Pancreas (tissue), 10 donors: ENCODE measurements at regions not wholly inside any gene's neighbourhood (a gene's known extent, or its start where the extent isn't known, plus 50 kb on each side); places are given as distances from the start of the nearest gene placed in this dataset.

Source experiments
- ATAC-seq, 4 donors: fragments of 200-7000 bp; cut with Tn5 transposase; one replicate each; pipeline versions ENCODE4 v1.8.0 to v1.9.1; 2020; ENCODE audit warnings: mild to moderate bottlenecking in 4 of 4, moderate library complexity in 4 of 4
- DNase-seq, 6 donors: peaks; one replicate each; pipeline ENCODE4 v3.0.0-alpha.2; 2020
- FAIRE-seq: peaks from 2 replicates; lab custom pipeline; 2012; peaks lifted over from hg19 to GRCh38; lab: Jason Lieb, UNC
- H3K27ac ChIP-seq, 4 donors: fragments of 200-600 bp; sonication (generic); 1 replicate in 3 of 4; 2 replicates in 1 of 4; pipeline versions ENCODE4 v1.5.0 to v1.8.0; 2020
- H3K27me3 ChIP-seq, 4 donors: fragments of 200-600 bp; one replicate each; pipeline ENCODE4 v1.8.0; 2021
- H3K36me3 ChIP-seq, 3 donors: fragments of 200-600 bp; sonication (generic) in 1 of 3; one replicate each; pipeline versions ENCODE4 v1.5.0 to v1.8.0; 2020 to 2021
- H3K4me1 ChIP-seq, 3 donors: fragments of 200-600 bp; one replicate each; pipeline ENCODE4 v1.8.0; 2021
- H3K4me3 ChIP-seq, 4 donors: fragments of 200-600 bp; sonication (generic) in 2 of 4; one replicate each; pipeline versions ENCODE4 v1.5.0 to v1.8.0; 2020 to 2021
- H3K9me3 ChIP-seq, 4 donors: fragments of 200-600 bp; one replicate each; pipeline ENCODE4 v1.8.0; 2021
- WGBS, 2 donors: extraction: QIAGEN DNeasy Blood & Tissue Kit; methylation state at CpG; one replicate each; pipeline ENCODE4 v1.1.7; 2013; 5-methylcytosine and 5-hydroxymethylcytosine counted together
- intact Hi-C, 3 donors: fragments of 100-400 bp; cut with DNase I; formaldehyde crosslinking; loops; one replicate each; pipeline versions ENCODE4 v1.11.1 to v1.14.2; 2022
- TF ChIP-seq, protein P1 (sequence below), 4 donors: fragments of 200-600 bp; sonication (generic) in 3 of 4; IDR thresholded peaks; one replicate each; pipeline versions ENCODE4 v1.5.0 to v1.8.0; 2021; ENCODE audit warnings: antibody characterized with exemption in 4 of 4
- donor health status: healthy with polysubstance abuse.
- donor health status: DM: no; HTN: no; CAD: no; lungs with moderate emphysema.
- donor health status: DM: no; HTN: no; CAD: no.
- donor health status: control.
- donor health status: control.
- donor health status: Bipolar disorder and iron deficiency.
- donor health status: DM: yes; HTN: yes; CAD: no.
- donor health status: DM: no; HTN: no; CAD: no.
- donor health status: DM: no; HTN: no; CAD: no.
- donor health status: DM: yes; HTN: yes; CAD: no.

DNA sequence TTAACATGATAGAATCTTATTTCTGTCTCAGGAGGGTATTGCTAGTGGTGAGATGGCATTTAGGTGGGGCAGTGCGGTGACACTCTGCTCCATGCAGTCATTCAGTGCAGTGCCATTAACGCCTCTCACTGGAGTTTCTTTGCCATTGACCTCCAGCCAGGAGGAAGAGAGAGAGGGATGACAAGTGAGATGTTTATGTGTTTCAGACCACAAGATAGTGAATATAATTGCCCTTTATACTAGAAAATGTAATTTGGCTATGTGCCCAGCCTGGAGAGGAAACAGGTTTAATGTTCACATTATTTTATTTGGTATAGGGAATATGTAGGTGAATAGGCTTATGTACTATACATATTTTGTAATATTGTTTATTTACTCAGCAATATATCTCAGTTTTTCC lies 84.5 kb downstream of the ZIC1 start:
- H3K9me3 ChIP-seq, result no peaks in the 10 kb centered on the region
- DNase-seq (no peak), FAIRE-seq (no peak), ATAC-seq (no peak)
- no peaks in the 10 kb centered on the region for H3K27me3 ChIP-seq
- no peaks in the 10 kb centered on the region for H3K4me1 ChIP-seq
- 55 to 65% methylated on average over 2 of the region's 2 CpGs for WGBS, 2 donors
- TF ChIP-seq, protein P1, sequence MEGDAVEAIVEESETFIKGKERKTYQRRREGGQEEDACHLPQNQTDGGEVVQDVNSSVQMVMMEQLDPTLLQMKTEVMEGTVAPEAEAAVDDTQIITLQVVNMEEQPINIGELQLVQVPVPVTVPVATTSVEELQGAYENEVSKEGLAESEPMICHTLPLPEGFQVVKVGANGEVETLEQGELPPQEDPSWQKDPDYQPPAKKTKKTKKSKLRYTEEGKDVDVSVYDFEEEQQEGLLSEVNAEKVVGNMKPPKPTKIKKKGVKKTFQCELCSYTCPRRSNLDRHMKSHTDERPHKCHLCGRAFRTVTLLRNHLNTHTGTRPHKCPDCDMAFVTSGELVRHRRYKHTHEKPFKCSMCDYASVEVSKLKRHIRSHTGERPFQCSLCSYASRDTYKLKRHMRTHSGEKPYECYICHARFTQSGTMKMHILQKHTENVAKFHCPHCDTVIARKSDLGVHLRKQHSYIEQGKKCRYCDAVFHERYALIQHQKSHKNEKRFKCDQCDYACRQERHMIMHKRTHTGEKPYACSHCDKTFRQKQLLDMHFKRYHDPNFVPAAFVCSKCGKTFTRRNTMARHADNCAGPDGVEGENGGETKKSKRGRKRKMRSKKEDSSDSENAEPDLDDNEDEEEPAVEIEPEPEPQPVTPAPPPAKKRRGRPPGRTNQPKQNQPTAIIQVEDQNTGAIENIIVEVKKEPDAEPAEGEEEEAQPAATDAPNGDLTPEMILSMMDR (IDR thresholded peaks at IDR 0.05), result no peak
- no peak overlapping the region for H3K27ac ChIP-seq
- H3K36me3 ChIP-seq, result no peaks in the 10 kb centered on the region
- intact Hi-C loops, result no loop called here
- no peak overlapping the region for H3K4me3 ChIP-seq

DNA sequence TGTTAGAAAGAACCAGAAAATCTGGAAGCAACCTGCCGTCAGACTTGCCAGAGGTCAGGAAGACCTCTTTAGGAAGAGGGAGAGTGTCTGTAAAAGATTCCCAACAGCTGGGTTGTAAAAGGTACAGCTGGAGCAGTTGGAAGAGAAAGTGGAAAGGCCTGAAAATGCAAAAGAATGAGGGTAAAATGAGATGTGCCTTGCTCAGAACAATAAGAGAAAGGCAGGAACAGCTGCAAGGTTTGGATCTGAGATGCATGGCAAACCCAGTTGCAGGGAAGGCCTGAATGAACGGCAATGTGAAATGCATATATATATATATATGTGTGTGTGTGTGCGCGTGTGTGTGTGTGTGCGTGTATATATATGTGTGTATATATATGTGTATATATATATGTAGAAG lies 88.1 kb downstream of the ZIC1 start:
- TF ChIP-seq, protein P1 (IDR thresholded peaks at IDR 0.05), result no peak

DNA sequence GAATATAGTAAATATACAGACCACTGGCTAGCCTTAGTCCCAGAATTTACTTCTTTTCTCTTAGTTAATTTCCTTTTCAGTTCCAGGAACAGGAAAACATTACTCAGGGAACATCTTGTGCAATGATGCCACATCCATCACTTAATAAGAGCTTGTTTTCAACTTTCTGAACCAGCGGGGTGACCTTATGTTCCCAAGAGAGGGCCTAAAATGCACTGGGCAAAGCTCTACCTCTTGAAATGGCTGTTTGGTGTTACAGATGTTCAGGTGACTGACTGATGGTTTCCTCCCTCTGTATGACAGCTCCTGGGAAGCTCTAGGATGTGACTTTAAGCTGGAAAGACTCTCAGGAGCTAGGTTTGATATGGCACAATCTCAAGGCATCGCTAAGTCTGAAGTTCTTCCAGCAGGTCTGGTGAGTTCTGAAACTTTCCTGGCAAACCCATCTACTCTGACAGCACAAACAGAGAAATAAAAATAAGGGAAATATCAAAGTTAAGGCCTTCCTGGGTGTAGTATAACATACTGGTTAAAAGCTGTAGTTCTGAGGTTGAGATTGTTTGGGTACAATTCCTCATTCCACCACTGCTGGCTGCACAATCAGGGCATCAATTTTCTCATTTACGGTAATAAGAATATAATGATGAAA lies 98.6 kb downstream of the ZIC1 start:
- Histone ChIP-seq H3K27me3 (no peaks in the 10 kb centered on the region), H3K9me3 (no peaks in the 10 kb centered on the region), H3K36me3 (no peaks in the 10 kb centered on the region), H3K27ac (no peak overlapping the region), H3K4me1 (no peaks in the 10 kb centered on the region), H3K4me3 (no peak overlapping the region)
- DNase-seq, result no peak
- TF ChIP-seq, protein P1 (IDR thresholded peaks at IDR 0.05), result no peak
- intact Hi-C loops, result no loop called here
- ATAC-seq, result no peak
- FAIRE-seq, result no peak
- WGBS, 2 donors, result 81 to 92% methylated on average over 3 of the region's 3 CpGs

More for the DNA sequence above, 88.1 kb downstream of the ZIC1 start:
- FAIRE-seq (no peak), DNase-seq (no peak), ATAC-seq (no peak)
- 79 to 81% methylated on average over 5 of the region's 5 CpGs for WGBS, 2 donors
- Histone ChIP-seq H3K27me3 (no peaks in the 10 kb centered on the region), H3K9me3 (no peaks in the 10 kb centered on the region), H3K27ac (no peak overlapping the region), H3K4me3 (no peak overlapping the region), H3K4me1 (no peaks in the 10 kb centered on the region), H3K36me3 (no peaks in the 10 kb centered on the region)
- intact Hi-C loops, result no loop called here

DNA sequence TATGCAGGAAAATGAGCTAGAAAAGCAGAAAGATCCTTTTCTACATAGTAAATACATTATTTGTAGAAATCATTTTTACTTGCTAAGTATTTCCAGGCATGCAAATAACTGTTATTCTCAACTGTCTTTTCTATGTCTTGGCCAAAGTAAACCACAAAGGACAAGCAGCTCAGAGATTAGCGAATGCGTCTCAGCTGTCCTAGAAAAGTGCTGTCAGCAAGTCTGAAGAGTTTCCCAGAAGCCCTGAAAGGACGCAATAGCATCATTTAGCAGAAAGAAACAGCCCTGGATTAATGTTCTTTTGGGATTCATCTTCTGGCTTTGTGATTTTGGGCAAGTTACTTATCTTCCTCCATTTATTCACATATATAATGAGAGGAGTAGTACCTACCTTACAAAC lies 100.3 kb downstream of the ZIC1 start:
- FAIRE-seq (no peak), ATAC-seq (no peak), DNase-seq (no peak)
- 63 to 85% methylated on average over 3 of the region's 3 CpGs for WGBS, 2 donors
- TF ChIP-seq, protein P1 (IDR thresholded peaks at IDR 0.05), result no peak
- Histone ChIP-seq H3K27me3 (no peaks in the 10 kb centered on the region), H3K4me1 (no peaks in the 10 kb centered on the region), H3K27ac (no peak overlapping the region), H3K4me3 (no peak overlapping the region), H3K9me3 (no peaks in the 10 kb centered on the region), H3K36me3 (no peaks in the 10 kb centered on the region)
- intact Hi-C loops, result no loop called here

DNA sequence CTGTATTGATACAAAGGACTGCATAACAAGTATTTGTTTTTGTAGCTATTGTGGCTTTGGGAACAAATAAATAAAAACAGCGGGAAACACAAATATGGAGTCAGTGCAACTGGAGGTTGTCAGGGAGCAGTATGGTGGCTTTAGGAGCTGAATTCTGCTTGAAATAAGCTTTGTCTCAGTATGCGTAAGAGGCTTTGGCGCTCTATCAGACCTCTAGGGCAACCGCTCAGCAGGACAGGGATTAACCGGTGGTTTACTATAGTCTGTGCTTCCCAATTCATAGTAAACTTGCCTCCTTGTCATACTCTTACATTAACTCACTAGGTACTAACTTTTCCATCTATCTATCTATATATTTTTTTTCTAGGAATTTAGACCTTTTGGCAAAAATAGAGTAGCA lies 104.6 kb downstream of the ZIC1 start:
- 63 to 65% methylated on average over 5 of the region's 5 CpGs for WGBS, 2 donors
- H3K27ac ChIP-seq, result no peak overlapping the region
- ATAC-seq, result no peak
- TF ChIP-seq, protein P1 (IDR thresholded peaks at IDR 0.05), result no peak
- FAIRE-seq, result no peak
- no peak overlapping the region for H3K4me3 ChIP-seq
- H3K27me3 ChIP-seq, result no peaks in the 10 kb centered on the region
- no peaks in the 10 kb centered on the region for H3K36me3 ChIP-seq
- no peak for DNase-seq
- intact Hi-C loops, result no loop called here
- no peaks in the 10 kb centered on the region for H3K4me1 ChIP-seq
- no peaks in the 10 kb centered on the region for H3K9me3 ChIP-seq
